SK-N-MC (cell line): ENCODE measurements at regions not wholly inside any gene's neighbourhood (a gene's known extent, or its start where the extent isn't known, plus 50 kb on each side); places are given as distances from the start of the nearest gene placed in this dataset.

Source experiments
- EZH2 ChIP-seq: fragments of 200-600 bp; sonication (generic); IDR thresholded peaks from one replicate; pipeline ENCODE4 v1.6.1; 2017; ENCODE audit warnings: antibody characterized with exemption
- POLR2AphosphoS5 ChIP-seq: IDR thresholded peaks from 2 replicates; pipeline ENCODE4 v1.6.1; 2012; ENCODE audit warnings: mild to moderate bottlenecking, low read depth, low read length, borderline replicate concordance

GRCh38 chr3:144084929-144085328, 113.3 kb downstream of the DIPK2A start:
- TF ChIP-seq EZH2, result no peak
- TF ChIP-seq POLR2AphosphoS5, result no peak
